PFSK-1 (cell line): ENCODE measurements at regions not wholly inside any gene's neighbourhood (a gene's known extent, or its start where the extent isn't known, plus 50 kb on each side); places are given as distances from the start of the nearest gene placed in this dataset.

Source experiments
- FOXP2 ChIP-seq: optimal IDR thresholded peaks from 2 replicates; pipeline ENCODE3; 2011; ENCODE audit warnings: borderline replicate concordance, control low read depth, inconsistent platforms; ENCODE audit not compliant: insufficient read depth; ENCODE audit errors: extremely low read length, extremely low read depth
- POLR2AphosphoS5 ChIP-seq: IDR thresholded peaks from 2 replicates; pipeline ENCODE4 v1.6.1; 2012; ENCODE audit warnings: low read depth, mild to moderate bottlenecking, control low read depth, low read length, moderate library complexity
- SIN3A ChIP-seq: IDR thresholded peaks from 2 replicates; pipeline ENCODE4 v1.6.1; 2012; ENCODE audit warnings: mild to moderate bottlenecking, low read length, moderate library complexity, borderline replicate concordance; ENCODE audit not compliant: insufficient read depth
- TAF1 ChIP-seq: IDR thresholded peaks from 2 replicates; pipeline ENCODE4 v1.6.1; 2012; ENCODE audit warnings: low read length, control low read depth, borderline replicate concordance; ENCODE audit not compliant: insufficient read depth
- TF ChIP-seq, protein P1 (sequence below), 2 experiments: IDR thresholded peaks; 2 replicates each; pipeline versions ENCODE4 v1.6.1 to v1.8.0; 2011 to 2012; ENCODE audit warnings: low read depth in 2 of 2, low read length in 2 of 2, control low read depth in 1 of 2, inconsistent platforms in 1 of 2, mild to moderate bottlenecking in 1 of 2, moderate library complexity in 1 of 2; ENCODE audit not compliant: insufficient read depth in 1 of 2

GRCh38 chr7:131941291-131941690 lies 384.9 kb upstream of the PODXL start:
- TF ChIP-seq FOXP2 (no peak), TAF1 (no peak), POLR2AphosphoS5 (no peak), SIN3A (no peak)
- TF ChIP-seq, protein P1, sequence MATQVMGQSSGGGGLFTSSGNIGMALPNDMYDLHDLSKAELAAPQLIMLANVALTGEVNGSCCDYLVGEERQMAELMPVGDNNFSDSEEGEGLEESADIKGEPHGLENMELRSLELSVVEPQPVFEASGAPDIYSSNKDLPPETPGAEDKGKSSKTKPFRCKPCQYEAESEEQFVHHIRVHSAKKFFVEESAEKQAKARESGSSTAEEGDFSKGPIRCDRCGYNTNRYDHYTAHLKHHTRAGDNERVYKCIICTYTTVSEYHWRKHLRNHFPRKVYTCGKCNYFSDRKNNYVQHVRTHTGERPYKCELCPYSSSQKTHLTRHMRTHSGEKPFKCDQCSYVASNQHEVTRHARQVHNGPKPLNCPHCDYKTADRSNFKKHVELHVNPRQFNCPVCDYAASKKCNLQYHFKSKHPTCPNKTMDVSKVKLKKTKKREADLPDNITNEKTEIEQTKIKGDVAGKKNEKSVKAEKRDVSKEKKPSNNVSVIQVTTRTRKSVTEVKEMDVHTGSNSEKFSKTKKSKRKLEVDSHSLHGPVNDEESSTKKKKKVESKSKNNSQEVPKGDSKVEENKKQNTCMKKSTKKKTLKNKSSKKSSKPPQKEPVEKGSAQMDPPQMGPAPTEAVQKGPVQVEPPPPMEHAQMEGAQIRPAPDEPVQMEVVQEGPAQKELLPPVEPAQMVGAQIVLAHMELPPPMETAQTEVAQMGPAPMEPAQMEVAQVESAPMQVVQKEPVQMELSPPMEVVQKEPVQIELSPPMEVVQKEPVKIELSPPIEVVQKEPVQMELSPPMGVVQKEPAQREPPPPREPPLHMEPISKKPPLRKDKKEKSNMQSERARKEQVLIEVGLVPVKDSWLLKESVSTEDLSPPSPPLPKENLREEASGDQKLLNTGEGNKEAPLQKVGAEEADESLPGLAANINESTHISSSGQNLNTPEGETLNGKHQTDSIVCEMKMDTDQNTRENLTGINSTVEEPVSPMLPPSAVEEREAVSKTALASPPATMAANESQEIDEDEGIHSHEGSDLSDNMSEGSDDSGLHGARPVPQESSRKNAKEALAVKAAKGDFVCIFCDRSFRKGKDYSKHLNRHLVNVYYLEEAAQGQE (IDR thresholded peaks at IDR 0.05; ENCODE audit: insufficient read depth in 1 of 2, low read depth in 2 of 2, low read length in 2 of 2), result no peak

DNA sequence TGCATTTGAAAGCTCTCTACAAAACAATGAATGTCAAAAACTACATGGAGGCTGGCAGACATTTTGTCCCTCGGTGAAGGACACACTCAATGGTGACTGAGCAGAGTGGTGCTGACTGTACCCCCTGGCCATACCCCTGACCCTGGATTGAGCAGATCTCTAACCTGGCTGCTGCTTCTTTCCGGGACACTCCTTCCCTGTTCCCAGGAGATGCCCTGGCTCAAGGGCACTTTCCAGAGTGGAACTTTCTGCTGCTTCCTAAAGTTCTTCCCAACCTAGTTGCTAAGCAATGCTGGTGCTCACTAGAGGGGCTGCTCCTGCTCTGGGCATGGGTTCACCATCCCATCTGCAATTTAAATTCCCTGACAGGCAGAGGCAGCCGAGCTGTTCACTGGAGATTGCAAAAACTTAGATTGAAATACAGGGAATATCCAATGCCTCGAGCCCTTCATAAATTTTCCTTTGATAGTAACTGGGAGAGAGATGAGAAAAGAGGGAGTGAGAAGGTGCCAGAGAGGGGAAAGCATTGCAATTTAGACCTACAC lies 384.3 kb upstream of the PODXL start:
- no peak for TF ChIP-seq TAF1

DNA sequence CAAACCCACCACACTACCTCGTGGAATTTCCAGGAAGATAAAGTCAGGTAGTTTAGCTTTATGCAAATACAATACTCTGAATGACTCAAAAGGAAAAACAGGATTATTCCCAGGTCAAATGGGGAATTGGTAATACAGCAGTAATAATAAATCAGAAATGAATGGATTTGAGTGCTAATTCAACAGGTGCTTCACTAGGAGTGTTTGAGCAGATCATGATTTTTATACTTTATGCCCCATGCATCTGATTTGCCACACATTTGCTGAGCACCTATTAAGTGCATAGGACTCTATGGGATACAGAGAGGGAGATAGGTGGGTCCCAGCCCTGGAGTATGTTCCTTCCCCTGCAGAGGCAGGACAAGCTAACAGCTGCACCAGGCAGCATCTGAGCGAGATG lies 381.4 kb upstream of the PODXL start:
- TF ChIP-seq TAF1 (no peak), SIN3A (no peak), POLR2AphosphoS5 (no peak), FOXP2 (no peak)
- TF ChIP-seq, protein P1 (IDR thresholded peaks at IDR 0.05; ENCODE audit: insufficient read depth in 1 of 2, low read depth in 2 of 2, low read length in 2 of 2), result no peak

DNA sequence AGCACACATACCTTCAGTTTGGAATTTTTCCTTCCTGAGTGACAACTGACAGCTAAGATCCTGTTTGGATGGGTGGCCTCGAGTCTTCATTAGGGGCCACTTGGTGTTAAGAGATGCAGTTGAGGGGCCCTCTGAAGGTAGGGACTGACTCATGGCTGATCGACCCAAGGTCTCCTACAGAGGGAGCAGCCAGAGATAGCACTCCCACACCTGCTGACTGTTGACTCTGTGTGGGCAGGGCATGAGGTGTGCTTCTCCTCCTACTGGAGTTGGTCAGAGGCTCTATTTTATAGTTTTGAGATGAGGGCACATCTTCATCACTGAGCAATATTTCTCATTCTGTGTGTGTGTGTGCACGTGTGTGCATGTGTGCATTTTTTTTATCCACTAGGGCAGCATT lies 378.8 kb upstream of the PODXL start:
- TF ChIP-seq POLR2AphosphoS5, result no peak
- TF ChIP-seq, protein P1 (IDR thresholded peaks at IDR 0.05; ENCODE audit: insufficient read depth in 1 of 2, low read depth in 2 of 2, low read length in 2 of 2), result no peak
- no peak for TF ChIP-seq SIN3A
- TF ChIP-seq FOXP2, result no peak
- TF ChIP-seq TAF1, result no peak

GRCh38 chr7:131934452-131934851 lies 378.0 kb upstream of the PODXL start:
- TF ChIP-seq FOXP2 (no peak), TAF1 (no peak), POLR2AphosphoS5 (no peak), SIN3A (no peak)

DNA sequence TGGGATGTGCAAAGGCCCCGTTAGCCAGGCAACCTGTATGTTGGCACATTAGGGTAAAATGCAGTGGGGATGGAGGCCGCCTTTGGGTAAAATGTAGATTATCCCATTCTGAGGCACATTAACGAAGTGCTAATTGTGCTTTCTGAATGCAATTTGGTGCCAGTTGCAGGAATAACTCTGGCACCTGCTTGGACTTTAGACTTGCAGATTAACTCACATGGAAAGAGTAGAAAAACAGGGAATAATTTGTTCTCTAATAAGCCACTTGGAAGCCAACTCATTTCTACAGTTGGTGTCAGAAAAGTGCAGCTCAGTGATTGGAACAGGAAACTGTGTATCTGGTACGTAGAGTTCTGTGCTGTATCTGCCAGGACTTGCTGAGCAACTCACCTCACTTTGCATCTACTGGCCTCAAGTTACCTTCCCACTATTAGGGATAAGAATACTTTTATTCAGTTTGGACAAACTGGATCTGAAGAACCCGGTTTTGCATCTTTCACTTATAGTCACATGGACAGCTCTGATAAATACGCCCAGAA lies 377.4 kb upstream of the PODXL start:
- TF ChIP-seq FOXP2 (no peak), TAF1 (no peak), POLR2AphosphoS5 (no peak), SIN3A (no peak)
- TF ChIP-seq, protein P1 (IDR thresholded peaks at IDR 0.05; ENCODE audit: insufficient read depth in 1 of 2, low read depth in 2 of 2, low read length in 2 of 2), result no peak
